OCI-LY3 (cell line): ENCODE measurements at regions not wholly inside any gene's neighbourhood (a gene's known extent, or its start where the extent isn't known, plus 50 kb on each side); places are given as distances from the start of the nearest gene placed in this dataset.

Experiments
- H2AFZ ChIP-seq: fragments of 200-600, 300-600 bp; shearing (Covaris generic); 2 replicates; pipeline ENCODE4 v1.6.0; 2014; ENCODE audit warnings: antibody characterized with exemption, low read depth, low read length
- H3K27ac ChIP-seq: fragments of 200-600, 300-600 bp; sonication (generic); 2 replicates; pipeline ENCODE4 v1.5.1; 2014; ENCODE audit warnings: mild to moderate bottlenecking, low read length, moderate library complexity, mixed read lengths
- H3K27me3 ChIP-seq: fragments of 200-600, 300-600 bp; sonication (generic); 2 replicates; pipeline ENCODE4 v1.6.1; 2014; ENCODE audit warnings: low read depth, low read length, mixed read lengths
- H3K36me3 ChIP-seq: fragments of 200-600, 300-600 bp; sonication (generic); replicated peaks from 2 replicates; pipeline ENCODE3; 2014; ENCODE audit warnings: low read depth, low read length, mixed read lengths
- H3K4me1 ChIP-seq: fragments of 300-600, 200-600 bp; sonication (generic); 2 replicates; pipeline ENCODE4 v1.6.1; 2014; ENCODE audit warnings: low read length, mixed read lengths
- H3K4me2 ChIP-seq: fragments of 200-600, 300-600 bp; sonication (generic); 2 replicates; pipeline ENCODE4 v1.6.1; 2014; ENCODE audit warnings: low read length, mixed read lengths
- H3K4me3 ChIP-seq: fragments of 300-600, 200-600 bp; sonication (generic); 2 replicates; pipeline ENCODE4 v1.5.1; 2014; ENCODE audit warnings: antibody characterized with exemption, mild to moderate bottlenecking, low read length, moderate library complexity
- H3K79me2 ChIP-seq: fragments of 300-600, 200-600 bp; shearing (Covaris generic); 2 replicates; pipeline ENCODE4 v1.6.1; 2014; ENCODE audit warnings: mild to moderate bottlenecking, low read length, mixed read lengths
- H3K9ac ChIP-seq: fragments of 300-600, 200-600 bp; shearing (Covaris generic); 2 replicates; pipeline ENCODE4 v1.6.0; 2014; ENCODE audit warnings: mild to moderate bottlenecking, low read length, moderate library complexity
- H3K9me3 ChIP-seq: fragments of 200-600, 300-600 bp; shearing (Covaris generic); 2 replicates; pipeline ENCODE4 v1.6.1; 2014; ENCODE audit warnings: low read length, mixed read lengths; ENCODE audit not compliant: insufficient read depth
- H4K20me1 ChIP-seq: fragments of 200-600, 300-600 bp; sonication (generic); 2 replicates; pipeline ENCODE4 v1.6.1; 2016; ENCODE audit warnings: low read length, mixed read lengths; ENCODE audit not compliant: insufficient read depth
- CTCF ChIP-seq: fragments of 200-600, 300-600 bp; sonication (generic); IDR thresholded peaks from 2 replicates; pipeline ENCODE4 v1.5.1; 2014; ENCODE audit warnings: antibody characterized with exemption, low read length, low read depth
- EZH2phosphoT487 ChIP-seq: fragments of 200-600 bp; shearing (Covaris generic); IDR thresholded peaks from 2 replicates; pipeline ENCODE4 v1.6.1; 2018; ENCODE audit warnings: antibody characterized with exemption, mixed run types, low read depth

DNA sequence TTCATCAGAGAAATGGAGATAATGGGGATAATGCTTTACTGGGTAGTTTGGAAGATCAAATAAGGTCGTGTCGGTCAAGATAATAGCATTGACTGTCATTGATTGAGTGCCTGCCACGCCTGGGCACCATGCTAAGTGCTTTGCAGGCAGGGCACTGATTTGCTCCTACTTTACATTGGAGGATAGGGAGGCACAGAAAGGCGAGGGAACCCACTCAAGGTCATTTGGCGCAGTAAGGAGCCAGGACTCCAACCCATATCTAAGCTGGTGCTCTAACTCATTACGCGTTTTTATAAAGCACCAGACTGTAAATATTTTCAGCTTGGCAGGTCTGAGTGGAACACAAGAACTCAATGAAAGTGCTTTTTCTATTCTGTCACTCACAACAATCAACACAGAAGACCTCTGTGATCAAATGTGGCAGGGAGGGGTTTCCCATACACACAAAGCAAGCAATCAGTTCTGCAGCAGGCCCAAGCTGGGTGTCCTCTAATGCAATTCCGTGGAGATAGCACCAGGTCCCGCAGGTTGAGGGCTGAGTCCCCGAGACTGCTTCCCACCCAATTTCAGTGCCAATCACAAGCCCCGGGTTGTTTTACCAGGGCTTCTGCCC, 373.6 kb downstream of the CDH26 start:
- no peaks in the 10 kb centered on the region; the same call in 1 of the 2 replicates for H3K27me3 ChIP-seq

DNA sequence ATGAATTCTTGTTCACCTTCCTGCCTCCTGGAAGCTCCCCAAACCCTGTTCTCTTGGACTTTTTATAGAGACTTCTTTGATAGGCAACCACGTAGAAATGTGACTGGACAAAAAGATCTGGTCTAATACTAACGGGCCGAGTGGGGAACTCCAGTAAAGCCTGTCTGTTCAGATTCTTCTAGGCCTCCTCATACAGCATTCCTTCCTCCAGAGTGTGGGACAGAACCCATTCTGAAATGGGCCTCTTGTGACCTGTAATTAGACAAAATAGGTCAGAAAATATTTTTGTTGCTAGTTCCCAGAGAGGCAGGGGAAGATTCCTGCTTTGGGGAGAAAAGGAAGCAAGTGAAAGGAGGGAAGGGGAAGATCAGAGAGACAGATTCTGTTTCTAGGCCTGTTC, 374.3 kb downstream of the CDH26 start:
- no peak overlapping the region for H3K4me2 ChIP-seq
- no peak for TF ChIP-seq EZH2phosphoT487
- TF ChIP-seq CTCF = no peak
- no peak overlapping the region for H2AFZ ChIP-seq
- no peaks in the 10 kb centered on the region for H3K36me3 ChIP-seq
- no peak overlapping the region for H3K9ac ChIP-seq
- no peak overlapping the region for H3K27ac ChIP-seq
- no peak overlapping the region for H3K4me3 ChIP-seq
- no peaks in the 10 kb centered on the region for H3K79me2 ChIP-seq
- no peaks in the 10 kb centered on the region for H4K20me1 ChIP-seq
- H3K9me3 ChIP-seq = no peaks in the 10 kb centered on the region
- H3K27me3 ChIP-seq = no peaks in the 10 kb centered on the region; the same call in 1 of the 2 replicates
- H3K4me1 ChIP-seq = no peaks in the 10 kb centered on the region

More for the DNA sequence above, 373.6 kb downstream of the CDH26 start:
- Histone ChIP-seq H3K79me2 (no peaks in the 10 kb centered on the region), H3K27ac (no peak overlapping the region), H3K4me2 (no peak overlapping the region), H3K9ac (no peak overlapping the region), H4K20me1 (no peaks in the 10 kb centered on the region), H2AFZ (no peak overlapping the region), H3K4me1 (no peaks in the 10 kb centered on the region), H3K9me3 (no peaks in the 10 kb centered on the region), H3K36me3 (no peaks in the 10 kb centered on the region), H3K4me3 (no peak overlapping the region)
- TF ChIP-seq EZH2phosphoT487 = no peak
- no peak for TF ChIP-seq CTCF

DNA sequence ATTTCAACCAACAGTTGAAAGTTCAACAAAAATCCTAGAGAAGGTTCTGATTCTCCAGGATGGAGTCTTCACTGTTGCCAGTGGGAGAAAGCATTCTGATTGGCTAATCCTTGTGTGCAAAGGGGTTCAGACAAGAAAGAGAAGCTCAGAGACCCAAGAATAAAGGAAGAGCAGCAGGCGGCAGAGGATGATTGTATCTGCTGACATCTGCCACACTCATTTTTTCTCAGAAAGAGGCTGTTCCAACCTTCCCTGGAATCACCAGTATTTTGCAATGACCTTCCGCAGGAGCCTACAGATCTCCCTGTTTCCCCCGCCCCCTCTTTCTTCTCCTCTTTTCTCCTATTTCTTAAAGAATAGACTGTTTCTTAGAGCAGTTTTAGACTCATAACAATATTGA, 376.7 kb downstream of the CDH26 start:
- no peaks in the 10 kb centered on the region for H4K20me1 ChIP-seq
- no peaks in the 10 kb centered on the region for H3K4me1 ChIP-seq
- TF ChIP-seq CTCF = no peak
- TF ChIP-seq EZH2phosphoT487 = no peak
- no peaks in the 10 kb centered on the region; the same call in 1 of the 2 replicates for H3K27me3 ChIP-seq
- no peaks in the 10 kb centered on the region for H3K36me3 ChIP-seq
- H3K27ac ChIP-seq = no peak overlapping the region
- no peak overlapping the region for H3K9ac ChIP-seq
- H3K4me2 ChIP-seq = no peak overlapping the region
- H3K79me2 ChIP-seq = no peaks in the 10 kb centered on the region
- no peak overlapping the region for H3K4me3 ChIP-seq
- no peak overlapping the region for H2AFZ ChIP-seq
- no peaks in the 10 kb centered on the region for H3K9me3 ChIP-seq

DNA sequence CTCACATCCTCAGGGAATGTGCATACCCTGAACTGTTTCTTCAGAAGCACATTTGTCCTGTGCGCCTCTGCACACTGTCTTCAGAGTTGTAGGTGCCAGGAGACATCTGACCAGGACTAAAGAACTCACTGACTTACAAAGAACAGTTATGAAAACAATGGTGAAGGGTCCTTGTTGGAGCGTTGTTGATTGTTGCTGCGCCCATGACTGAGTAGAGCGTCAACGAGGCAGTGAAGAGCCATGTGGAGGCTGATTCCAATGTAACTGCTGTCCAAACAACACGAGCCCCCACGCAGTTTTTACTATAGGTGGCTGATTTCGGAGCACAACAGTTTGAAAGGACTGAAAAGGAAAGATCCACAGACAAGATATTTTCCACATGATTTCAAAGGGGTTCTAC, 380.3 kb downstream of the CDH26 start:
- Histone ChIP-seq H3K9me3 (no peaks in the 10 kb centered on the region), H3K27me3 (no peaks in the 10 kb centered on the region), H3K27ac (no peak overlapping the region), H3K9ac (no peak overlapping the region), H3K4me1 (no peaks in the 10 kb centered on the region), H3K79me2 (no peaks in the 10 kb centered on the region), H3K36me3 (no peaks in the 10 kb centered on the region), H2AFZ (no peak overlapping the region), H3K4me2 (no peak overlapping the region), H3K4me3 (no peak overlapping the region), H4K20me1 (no peaks in the 10 kb centered on the region)
- TF ChIP-seq CTCF (no peak), EZH2phosphoT487 (no peak)
